ENCODE measurements at regions not wholly inside any gene's neighbourhood (a gene's known extent, or its start where the extent isn't known, plus 50 kb on each side); places are given as distances from the start of the nearest gene placed in this dataset.

GRCh38 chr15:95681836-95682544, 648.5 kb upstream of the NR2F2 start:
- H3K36me3 ChIP-seq (ENCODE audit: control insufficient read depth in 2 of 4, insufficient read depth in 4 of 4, low read length in 3 of 4), result no peaks in the 10 kb centered on the region
- no peaks in the 10 kb centered on the region for H3K23me2 ChIP-seq (ENCODE audit: low read depth, low read length)
- WGBS, 2 experiments (ENCODE audit: extremely low coverage in 1 of 2, insufficient coverage in 1 of 2, insufficient read length in 1 of 2, insufficient replicate concordance in 2 of 2, low coverage in 1 of 2, low lambda C conversion rate in 2 of 2, missing lambda C conversion rate in 1 of 2), result 86% methylated on average over 5 of the region's 5 CpGs; no CpG with 5 or more reads in 1 of the 2 experiments
- TF ChIP-seq CEBPB (IDR thresholded peaks at IDR 0.05; ENCODE audit: low read depth, low read length), result no peak
- TF ChIP-seq POU5F1 (IDR thresholded peaks at IDR 0.05; ENCODE audit: low read depth, low read length), result no peak
- no peak for TF ChIP-seq CTCF (IDR thresholded peaks at IDR 0.05; ENCODE audit: control extremely low read depth in 1 of 3, insufficient read depth in 1 of 3, low read depth in 1 of 3, low read length in 3 of 3)
- no peak for TF ChIP-seq TEAD4 (IDR thresholded peaks at IDR 0.05; ENCODE audit: low read depth, low read length)
- TF ChIP-seq YY1 (IDR thresholded peaks at IDR 0.05; ENCODE audit: low read depth, low read length), result no peak
- TF ChIP-seq CTBP2 (IDR thresholded peaks at IDR 0.05; ENCODE audit: borderline replicate concordance, insufficient read depth, insufficient read length, low read length), result no peak
- TF ChIP-seq EZH2 (IDR thresholded peaks at IDR 0.05; ENCODE audit: low read depth, low read length, severe bottlenecking), result no peak
- no peak for TF ChIP-seq TAF1 (IDR thresholded peaks at IDR 0.05; ENCODE audit: low read depth, low read length)
- TF ChIP-seq ASH2L (IDR thresholded peaks at IDR 0.05; ENCODE audit: low read length), result no peak
- no peak for TF ChIP-seq CHD2 (IDR thresholded peaks at IDR 0.05; ENCODE audit: low read length)
- no peak for TF ChIP-seq JUN (IDR thresholded peaks at IDR 0.05; ENCODE audit: low read depth, low read length)
- H3K56ac ChIP-seq (replicated peaks; ENCODE audit: insufficient read length, low read depth, low read length), result no peak overlapping the region
- no peak overlapping the region for H2AFZ ChIP-seq (ENCODE audit: low read length)
- no peak overlapping the region for H4K8ac ChIP-seq (ENCODE audit: extremely low read depth, insufficient read depth, low read length)
- H3K4me3 ChIP-seq (ENCODE audit: extremely low read depth in 1 of 4, insufficient read depth in 2 of 4, low read depth in 3 of 4, low read length in 4 of 4), result no peak overlapping the region
- no peaks in the 10 kb centered on the region for H3K79me1 ChIP-seq (ENCODE audit: low read depth, low read length)
- FAIRE-seq (no peak), DNase-seq (ENCODE audit: low read depth in 1 of 2, low spot score in 2 of 2) (no peak)
- no peak overlapping the region for H2BK15ac ChIP-seq (ENCODE audit: low read length)
- no peak overlapping the region for H3K18ac ChIP-seq (ENCODE audit: extremely low read depth, low read length)
- H3K4me2 ChIP-seq (ENCODE audit: insufficient read depth in 1 of 2, low read depth in 2 of 2, low read length in 2 of 2), result no peak overlapping the region
- H2BK120ac ChIP-seq (replicated peaks; ENCODE audit: low read depth, low read length), result no peak overlapping the region
- H3K79me2 ChIP-seq (ENCODE audit: control insufficient read depth in 1 of 2, insufficient read depth in 2 of 2, low read length in 2 of 2), result no peaks in the 10 kb centered on the region
- no peaks in the 10 kb centered on the region for H3K4me1 ChIP-seq (replicated peaks in 1 of 4; ENCODE audit: control insufficient read depth in 3 of 4, insufficient read depth in 4 of 4, low read length in 3 of 4)
- no peak overlapping the region for H2BK5ac ChIP-seq (ENCODE audit: low read depth, low read length)
- no peak overlapping the region for H2AK5ac ChIP-seq (ENCODE audit: low read depth, low read length)
- no peak overlapping the region for H4K5ac ChIP-seq (ENCODE audit: insufficient read length, low read depth, low read length)
- no peak overlapping the region for H3K23ac ChIP-seq (ENCODE audit: insufficient read length)
- no peak overlapping the region for H2BK20ac ChIP-seq (ENCODE audit: low read length)
- H3K27me3 ChIP-seq (replicated peaks in 1 of 4; ENCODE audit: control insufficient read depth in 3 of 4, extremely low read depth in 1 of 4, insufficient read depth in 3 of 4, low read length in 3 of 4), result no peaks in the 10 kb centered on the region
- H3K27ac ChIP-seq (ENCODE audit: low read depth, low read length), result no peak overlapping the region
- H3K9ac ChIP-seq (replicated peaks in 1 of 4; ENCODE audit: extremely low read depth in 1 of 4, low read depth in 3 of 4, low read length in 3 of 4), result no peak overlapping the region
- H4K91ac ChIP-seq (replicated peaks; ENCODE audit: insufficient read length, low read length), result no peak overlapping the region
- H3K9me3 ChIP-seq (ENCODE audit: insufficient read depth in 2 of 2, low read depth in 1 of 2, low read length in 1 of 2), result no peaks in the 10 kb centered on the region
- CTCF ChIA-PET (ENCODE audit: partially characterized antibody), result no interaction called here
- no peak overlapping the region for H3K14ac ChIP-seq (ENCODE audit: insufficient read length)
- H2BK12ac ChIP-seq (ENCODE audit: low read depth, low read length), result no peak overlapping the region
- H4K20me1 ChIP-seq (replicated peaks in 1 of 2; ENCODE audit: control insufficient read depth in 1 of 2, insufficient read depth in 2 of 2, low read length in 2 of 2), result no peaks in the 10 kb centered on the region
- no peak overlapping the region for H3K4ac ChIP-seq (replicated peaks; ENCODE audit: insufficient read length, low read depth, low read length)
- POLR2A ChIA-PET (ENCODE audit: partially characterized antibody), result no interaction called here

Data from H1 (cell line).